HepG2 (cell line): ENCODE measurements at regions not wholly inside any gene's neighbourhood (a gene's known extent, or its start where the extent isn't known, plus 50 kb on each side); places are given as distances from the start of the nearest gene placed in this dataset.

Experiments
- ATAC-seq: fragments of 200-7000 bp; cut with Tn5 transposase; 3 replicates; pipeline ENCODE4 v1.9.1; 2020; ENCODE audit warnings: mild to moderate bottlenecking, moderate library complexity
- BruUV-seq: library from RNA; stranded (reverse); fragments of 400-500 nt; replicated peaks from 2 replicates; lab custom pipeline; 2021; lab: Mats Ljungman, UMichigan
- CTCF ChIA-PET: fragments of 300-600 bp; formaldehyde crosslinking; extraction: SDS; loops from one replicate; lab custom pipeline; 2021; ENCODE audit warnings: low total read pairs, inconsistent platforms, low intra/inter-chr PET ratio; lab: Yijun Ruan, JAX
- POLR2A ChIA-PET: fragments of 350-600 bp; sonication (Branson Sonifier 250); formaldehyde crosslinking; loops from one replicate; lab custom pipeline; 2020; ENCODE audit warnings: antibody characterized with exemption, inconsistent platforms; lab: Yijun Ruan, JAX
- DNase-seq: peaks from one replicate; pipeline ENCODE4 v3.0.0-alpha.2; 2015; ENCODE audit warnings: low spot score
- FAIRE-seq: peaks from 3 replicates; lab custom pipeline; 2011; peaks lifted over from hg19 to GRCh38; lab: Jason Lieb, UNC
- H2AFZ ChIP-seq: one replicate; pipeline ENCODE4 v1.6.1; 2011; ENCODE audit warnings: low read length, inconsistent platforms
- H3K27ac ChIP-seq: fragments of 300-600 bp; 3 replicates; pipeline ENCODE4 v1.8.0; 2011; ENCODE audit warnings: mixed run types, mild to moderate bottlenecking, mixed read lengths, low read length, inconsistent platforms; ENCODE audit not compliant: insufficient read depth; ENCODE audit errors: extremely low read length
- H3K27me3 ChIP-seq, 2 experiments: fragments of 200-600 bp in 1 of 2; 2 replicates in 1 of 2; 3 replicates in 1 of 2; pipeline versions ENCODE4 v1.6.0 to v1.8.0; 2011; ENCODE audit warnings: low read length in 2 of 2, mild to moderate bottlenecking in 2 of 2, moderate library complexity in 2 of 2, inconsistent platforms in 1 of 2; ENCODE audit not compliant: insufficient read depth in 2 of 2, control insufficient read depth in 1 of 2
- H3K36me3 ChIP-seq, 2 experiments: fragments of 200-600 bp in 1 of 2; replicated peaks in 1 of 2; 2 replicates in 1 of 2; 3 replicates in 1 of 2; pipeline versions ENCODE4 v1.5.1 to v1.8.0; 2011; ENCODE audit warnings: low read length in 2 of 2, inconsistent platforms in 1 of 2; ENCODE audit not compliant: insufficient read depth in 2 of 2, control insufficient read depth in 1 of 2
- H3K4me1 ChIP-seq: 2 replicates; pipeline ENCODE4 v1.5.1; 2012; ENCODE audit warnings: low read length, inconsistent platforms; ENCODE audit not compliant: insufficient read depth
- H3K4me2 ChIP-seq: 2 replicates; pipeline ENCODE4 v1.6.0; 2011; ENCODE audit warnings: low read depth, low read length, inconsistent platforms
- H3K4me3 ChIP-seq, 3 experiments: fragments of 200-600 bp in 1 of 3; sonication (generic), shearing (Covaris generic) in 1 of 3; replicated peaks in 1 of 3; 2 replicates each; pipeline ENCODE4 v1.5.1; 2011 to 2016; ENCODE audit warnings: low read length in 3 of 3, inconsistent platforms in 2 of 3, low read depth in 2 of 3, mild to moderate bottlenecking in 2 of 3, control low read depth in 1 of 3, mixed read lengths in 1 of 3; ENCODE audit not compliant: insufficient read depth in 1 of 3
- H3K79me2 ChIP-seq: one replicate; pipeline ENCODE4 v1.6.1; 2011; ENCODE audit warnings: low read length, inconsistent platforms; ENCODE audit not compliant: insufficient read depth
- H3K9ac ChIP-seq: 2 replicates; pipeline ENCODE4 v1.6.0; 2011; ENCODE audit warnings: mild to moderate bottlenecking, low read depth, low read length, inconsistent platforms; ENCODE audit not compliant: insufficient read depth
- H3K9me3 ChIP-seq: 2 replicates; pipeline ENCODE4 v1.5.1; 2012; ENCODE audit warnings: mild to moderate bottlenecking, low read length
- H4K20me1 ChIP-seq: 2 replicates; pipeline ENCODE4 v1.6.0; 2011; ENCODE audit warnings: inconsistent platforms, mild to moderate bottlenecking, low read length, moderate library complexity; ENCODE audit not compliant: insufficient read depth
- CREM ChIP-seq, 2 experiments: sonication (generic) in 1 of 2; formaldehyde crosslinking in 1 of 2; IDR thresholded peaks; 2 replicates each; pipeline versions ENCODE4 v1.4.0 to v1.6.1; 2016 to 2020; ENCODE audit warnings: antibody characterized with exemption in 1 of 2, mild to moderate bottlenecking in 1 of 2, missing genetic modification reagents in 1 of 2
- FOXO1 ChIP-seq: sonication (generic); formaldehyde crosslinking; IDR thresholded peaks from 2 replicates; pipeline ENCODE4 v1.4.0; 2020; ENCODE audit warnings: missing genetic modification reagents
- IKZF5 ChIP-seq: IDR thresholded peaks from 2 replicates; pipeline ENCODE4 v1.6.1; 2018; ENCODE audit warnings: missing genetic modification reagents, mild to moderate bottlenecking, missing compliant biosample characterization
- TMF1 ChIP-seq: sonication (generic); formaldehyde crosslinking; IDR thresholded peaks from 2 replicates; pipeline ENCODE4 v1.8.1; 2022; ENCODE audit warnings: low read depth, missing genetic modification reagents
- ZFAT ChIP-seq: sonication (generic); formaldehyde crosslinking; conservative IDR thresholded peaks from 2 replicates; pipeline ENCODE4 v1.8.1; 2023; ENCODE audit warnings: missing genetic modification reagents, inconsistent platforms
- ZNF296 ChIP-seq: sonication (generic); formaldehyde crosslinking; conservative IDR thresholded peaks from 2 replicates; pipeline ENCODE4 v1.5.0; 2020; ENCODE audit warnings: mild to moderate bottlenecking, missing genetic modification reagents
- ZNF30 ChIP-seq: sonication (generic); formaldehyde crosslinking; IDR thresholded peaks from 2 replicates; pipeline ENCODE4 v1.5.0; 2020; ENCODE audit warnings: mild to moderate bottlenecking, missing genetic modification reagents
- ZNF674 ChIP-seq: sonication (generic); formaldehyde crosslinking; IDR thresholded peaks from 2 replicates; pipeline ENCODE4 v1.5.0; 2020; ENCODE audit warnings: low read depth, mild to moderate bottlenecking, missing genetic modification reagents
- WGBS: methylation state at CpG from one replicate; pipeline ENCODE4 v1.1.6; 2017; ENCODE audit warnings: low lambda C conversion rate; 5-methylcytosine and 5-hydroxymethylcytosine counted together
- in situ Hi-C: cut with HindIII; loops from 2 replicates; pipeline ENCODE4 v1.10.0; 2017; ENCODE audit warnings: low pct_unique_long_range_greater_than_20kb; ENCODE audit not compliant: extremely low pct_ligation_motif_present
- intact Hi-C: fragments of 100-400 bp; cut with micrococcal nuclease; formaldehyde crosslinking; loops from one replicate; pipeline ENCODE4 v1.10.0; 2022; ENCODE audit not compliant: unreplicated experiment
- TF ChIP-seq, protein P1 (sequence below): sonication (generic); formaldehyde crosslinking; IDR thresholded peaks from 2 replicates; pipeline ENCODE4 v1.5.0; 2020; ENCODE audit warnings: missing genetic modification reagents, mild to moderate bottlenecking, borderline replicate concordance

DNA sequence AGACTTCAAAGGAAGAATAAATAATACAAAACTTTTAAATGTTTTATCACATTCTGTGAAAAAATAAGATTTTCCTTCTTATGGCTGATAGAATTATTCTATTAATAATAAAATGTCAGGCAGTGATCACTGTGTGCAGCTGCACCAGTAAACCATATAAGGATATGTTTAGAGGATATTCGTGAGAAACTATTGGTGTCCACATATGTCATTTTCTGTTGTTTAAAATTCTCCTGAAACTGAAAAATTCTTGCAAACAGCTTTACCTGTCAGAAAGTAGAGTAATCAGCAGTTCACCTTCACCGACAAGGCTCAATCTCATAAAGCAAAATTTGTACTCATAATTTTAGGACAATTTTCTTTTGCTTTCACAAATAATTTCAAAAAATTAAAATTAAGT is 170.1 kb upstream of the KCNH7 start:
- no peak overlapping the region for H3K4me3 ChIP-seq
- intact Hi-C loops (no loop called here), in situ Hi-C loops (no loop called here)
- no peaks in the 10 kb centered on the region for H3K4me1 ChIP-seq
- FAIRE-seq: peak; percentile 30
- no peak overlapping the region for H2AFZ ChIP-seq
- no peaks in the 10 kb centered on the region for H4K20me1 ChIP-seq
- TF ChIP-seq CREM (IDR thresholded peaks at IDR 0.05): no peak
- no peak for TF ChIP-seq CREM (CRISPR knock-in tag; IDR thresholded peaks at IDR 0.05)
- TF ChIP-seq ZNF30 (CRISPR knock-in tag): no peak
- no peak for TF ChIP-seq FOXO1
- no peak for TF ChIP-seq ZNF674 (CRISPR knock-in tag)
- TF ChIP-seq, protein P1, sequence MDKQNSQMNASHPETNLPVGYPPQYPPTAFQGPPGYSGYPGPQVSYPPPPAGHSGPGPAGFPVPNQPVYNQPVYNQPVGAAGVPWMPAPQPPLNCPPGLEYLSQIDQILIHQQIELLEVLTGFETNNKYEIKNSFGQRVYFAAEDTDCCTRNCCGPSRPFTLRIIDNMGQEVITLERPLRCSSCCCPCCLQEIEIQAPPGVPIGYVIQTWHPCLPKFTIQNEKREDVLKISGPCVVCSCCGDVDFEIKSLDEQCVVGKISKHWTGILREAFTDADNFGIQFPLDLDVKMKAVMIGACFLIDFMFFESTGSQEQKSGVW (CRISPR knock-in tag): no peak
- TF ChIP-seq ZNF296: no peak
- no peak for TF ChIP-seq TMF1 (CRISPR knock-in tag)
- TF ChIP-seq ZFAT: no peak
- no peak for TF ChIP-seq IKZF5 (CRISPR knock-in tag)
- H3K9ac ChIP-seq: no peak overlapping the region
- H3K79me2 ChIP-seq: no peaks in the 10 kb centered on the region
- no peak for ATAC-seq
- no peaks in the 10 kb centered on the region for H3K36me3 ChIP-seq
- CTCF ChIA-PET: no interaction called here
- H3K9me3 ChIP-seq: no peaks in the 10 kb centered on the region
- no peak overlapping the region for H3K27ac ChIP-seq
- H3K4me2 ChIP-seq: no peak overlapping the region
- H3K27me3 ChIP-seq: no peaks in the 10 kb centered on the region
- DNase-seq: no peak
- 0% methylated on average over 2 of the region's 2 CpGs for WGBS
- no TSS peak for BruUV-seq
- POLR2A ChIA-PET: no interaction called here
